ENCODE measurements at regions not wholly inside any gene's neighbourhood (a gene's known extent, or its start where the extent isn't known, plus 50 kb on each side); places are given as distances from the start of the nearest gene placed in this dataset.
"Not testable (repeated sequence)": the region's sequence is repeated elsewhere in the genome, so short reads cannot be mapped to it uniquely, and the experiment has no call there.

- no peak overlapping the region for H3K4me3 ChIP-seq
- no peaks in the 10 kb centered on the region for H3K27me3 ChIP-seq
- H3K9ac ChIP-seq: no peak overlapping the region
- no peak overlapping the region for H3K27ac ChIP-seq
- TF ChIP-seq Cebpa-rat (IDR thresholded peaks at IDR 0.05): no peak
- H4K20me1 ChIP-seq: no peaks in the 10 kb centered on the region
- no peaks in the 10 kb centered on the region for H3K4me1 ChIP-seq
- no peaks in the 10 kb centered on the region for H3K9me3 ChIP-seq (replicated peaks in 1 of 11)
- no peak overlapping the region for H3K4me2 ChIP-seq
- H3K36me3 ChIP-seq: no peaks in the 10 kb centered on the region
Measured at GRCh38 chr5:45110399-45110798, 301.7 kb downstream of the MRPS30 start.

- H3K9me3 ChIP-seq (replicated peaks in 1 of 11): no peaks in the 10 kb centered on the region; a peak in 1 of 22 replicates
- H4K20me1 ChIP-seq: no peaks in the 10 kb centered on the region
- TF ChIP-seq Cebpa-rat (IDR thresholded peaks at IDR 0.05): no peak
- no peak overlapping the region for H3K9ac ChIP-seq
- no peak overlapping the region for H3K4me2 ChIP-seq
- no peak overlapping the region for H3K27ac ChIP-seq
- no peaks in the 10 kb centered on the region for H3K36me3 ChIP-seq
- no peaks in the 10 kb centered on the region for H3K4me1 ChIP-seq
- H3K27me3 ChIP-seq: no peaks in the 10 kb centered on the region
- no peak overlapping the region for H3K4me3 ChIP-seq
Measured at GRCh38 chr5:45113726-45114125, 305.0 kb downstream of the MRPS30 start.

- no peak for TF ChIP-seq Cebpa-rat (IDR thresholded peaks at IDR 0.05)
- H3K4me1 ChIP-seq: no peaks in the 10 kb centered on the region
- no peak overlapping the region for H3K9ac ChIP-seq
- H3K9me3 ChIP-seq (replicated peaks in 1 of 11): no peaks in the 10 kb centered on the region
- H3K4me2 ChIP-seq: no peak overlapping the region
- H3K27ac ChIP-seq: no peak overlapping the region
- H3K4me3 ChIP-seq: no peak overlapping the region
- no peaks in the 10 kb centered on the region for H4K20me1 ChIP-seq
- no peaks in the 10 kb centered on the region for H3K27me3 ChIP-seq
- H3K36me3 ChIP-seq: no peaks in the 10 kb centered on the region
Measured at GRCh38 chr5:45132972-45133371, 324.2 kb downstream of the MRPS30 start.

GRCh38 chr5:45162974-45163373 is 354.2 kb downstream of the MRPS30 start:
- Histone ChIP-seq H3K36me3 (no peaks in the 10 kb centered on the region), H4K20me1 (no peaks in the 10 kb centered on the region), H3K9me3 (replicated peaks in 1 of 11) (no peaks in the 10 kb centered on the region), H3K4me3 (no peak overlapping the region), H3K9ac (no peak overlapping the region), H3K4me2 (no peak overlapping the region), H3K27ac (no peak overlapping the region), H3K4me1 (no peaks in the 10 kb centered on the region), H3K27me3 (no peaks in the 10 kb centered on the region)
- TF ChIP-seq Cebpa-rat (IDR thresholded peaks at IDR 0.05): no peak

- Histone ChIP-seq H3K36me3 (no peaks in the 10 kb centered on the region), H3K4me3 (no peak overlapping the region), H3K4me2 (no peak overlapping the region), H3K27ac (no peak overlapping the region), H3K4me1 (no peaks in the 10 kb centered on the region), H3K27me3 (no peaks in the 10 kb centered on the region), H3K9ac (no peak overlapping the region), H4K20me1 (no peaks in the 10 kb centered on the region), H3K9me3 (replicated peaks in 1 of 11) (no peaks in the 10 kb centered on the region)
- no peak for TF ChIP-seq Cebpa-rat (IDR thresholded peaks at IDR 0.05)
Measured at GRCh38 chr5:45171563-45171962, 362.8 kb downstream of the MRPS30 start.

- H3K4me2 ChIP-seq; H4K20me1 ChIP-seq; H3K27ac ChIP-seq; H3K27me3 ChIP-seq; H3K36me3 ChIP-seq; H3K9me3 ChIP-seq (replicated peaks in 1 of 11); H3K4me3 ChIP-seq; H3K4me1 ChIP-seq; H3K9ac ChIP-seq: not testable (repeated sequence)
Measured at GRCh38 chr5:45172634-45173033, 363.9 kb downstream of the MRPS30 start.

- H3K9me3 ChIP-seq (replicated peaks in 1 of 11): no peaks in the 10 kb centered on the region
- no peak overlapping the region for H3K4me3 ChIP-seq
- no peak overlapping the region for H3K9ac ChIP-seq
- H3K36me3 ChIP-seq: no peaks in the 10 kb centered on the region
- no peaks in the 10 kb centered on the region for H3K27me3 ChIP-seq
- no peak overlapping the region for H3K4me2 ChIP-seq
- no peaks in the 10 kb centered on the region for H4K20me1 ChIP-seq
- TF ChIP-seq Cebpa-rat (IDR thresholded peaks at IDR 0.05): no peak
- no peak overlapping the region for H3K27ac ChIP-seq
- no peaks in the 10 kb centered on the region; a peak in 1 of 20 replicates for H3K4me1 ChIP-seq
Measured at GRCh38 chr5:45179686-45180085, 370.9 kb downstream of the MRPS30 start.

- H3K4me1 ChIP-seq: no peaks in the 10 kb centered on the region
Measured at GRCh38 chr5:45189042-45189441, 380.3 kb downstream of the MRPS30 start.

GRCh38 chr5:45189481-45189880 is 380.7 kb downstream of the MRPS30 start:
- no peaks in the 10 kb centered on the region for H4K20me1 ChIP-seq
- H3K27me3 ChIP-seq: no peaks in the 10 kb centered on the region
- no peak overlapping the region for H3K4me2 ChIP-seq
- H3K9me3 ChIP-seq (replicated peaks in 1 of 11): no peaks in the 10 kb centered on the region
- no peaks in the 10 kb centered on the region for H3K36me3 ChIP-seq
- H3K9ac ChIP-seq: no peak overlapping the region
- no peak overlapping the region for H3K4me3 ChIP-seq
- H3K27ac ChIP-seq: no peak overlapping the region
- TF ChIP-seq Cebpa-rat (IDR thresholded peaks at IDR 0.05): no peak
- H3K4me1 ChIP-seq: no peaks in the 10 kb centered on the region

More at GRCh38 chr5:45189042-45189441, 380.3 kb downstream of the MRPS30 start:
- H3K4me3 ChIP-seq: no peak overlapping the region
- no peak for TF ChIP-seq Cebpa-rat (IDR thresholded peaks at IDR 0.05)
- H4K20me1 ChIP-seq: no peaks in the 10 kb centered on the region
- no peaks in the 10 kb centered on the region for H3K27me3 ChIP-seq
- no peak overlapping the region for H3K9ac ChIP-seq
- H3K4me2 ChIP-seq: no peak overlapping the region
- H3K36me3 ChIP-seq: no peaks in the 10 kb centered on the region
- no peak overlapping the region for H3K27ac ChIP-seq
- no peaks in the 10 kb centered on the region for H3K9me3 ChIP-seq (replicated peaks in 1 of 11)

- no peak overlapping the region for H3K9ac ChIP-seq
- H3K27ac ChIP-seq: no peak overlapping the region
- H3K27me3 ChIP-seq: no peaks in the 10 kb centered on the region
- no peaks in the 10 kb centered on the region for H3K36me3 ChIP-seq
- no peak overlapping the region for H3K4me2 ChIP-seq
- H3K4me1 ChIP-seq: no peaks in the 10 kb centered on the region
- no peaks in the 10 kb centered on the region for H4K20me1 ChIP-seq
- H3K9me3 ChIP-seq (replicated peaks in 1 of 11): no peaks in the 10 kb centered on the region
- H3K4me3 ChIP-seq: no peak overlapping the region
- no peak for TF ChIP-seq Cebpa-rat (IDR thresholded peaks at IDR 0.05)
Measured at GRCh38 chr5:45195026-45195425, 386.3 kb downstream of the MRPS30 start.
